HCT116 (cell line): ENCODE measurements at regions not wholly inside any gene's neighbourhood (a gene's known extent, or its start where the extent isn't known, plus 50 kb on each side); places are given as distances from the start of the nearest gene placed in this dataset.

Source experiments
- EZH2 ChIP-seq: fragments of 200-600 bp; sonication (generic); IDR thresholded peaks from 2 replicates; pipeline ENCODE4 v1.6.1; 2017; ENCODE audit warnings: antibody characterized with exemption, mixed run types
- EZH2phosphoT487 ChIP-seq: fragments of 200-600 bp; IDR thresholded peaks from 2 replicates; pipeline ENCODE4 v1.6.1; 2018; ENCODE audit warnings: antibody characterized with exemption, borderline replicate concordance
- POLR2A ChIP-seq: IDR thresholded peaks from 2 replicates; pipeline ENCODE4 v1.7.0; 2011; ENCODE audit warnings: borderline replicate concordance; ENCODE audit not compliant: insufficient read depth, insufficient read length; ENCODE audit errors: extremely low read depth
- POLR2AphosphoS5 ChIP-seq: IDR thresholded peaks from 2 replicates; pipeline ENCODE4 v1.6.1; 2011; ENCODE audit warnings: mild to moderate bottlenecking, low read depth, low read length, moderate library complexity
- TF ChIP-seq, protein P1 (sequence below): IDR thresholded peaks from 2 replicates; pipeline ENCODE4 v1.6.1; 2011; ENCODE audit warnings: mild to moderate bottlenecking, low read length, moderate library complexity; ENCODE audit not compliant: insufficient replicate concordance; ENCODE audit errors: extremely low read depth
- TF ChIP-seq, protein P2 (sequence below), 3 experiments: fragments of 200-600 bp in 1 of 3; sonication (generic) in 1 of 3; IDR thresholded peaks in 2 of 3; conservative IDR thresholded peaks in 1 of 3; 2 replicates each; pipeline ENCODE4 v1.5.1; 2012 to 2017; ENCODE audit warnings: low read depth in 2 of 3, low read length in 2 of 3, antibody characterized with exemption in 1 of 3, borderline replicate concordance in 1 of 3, control low read depth in 1 of 3, mild to moderate bottlenecking in 1 of 3, mixed read lengths in 1 of 3, mixed run types in 1 of 3, moderate library complexity in 1 of 3; ENCODE audit not compliant: insufficient read depth in 1 of 3

DNA sequence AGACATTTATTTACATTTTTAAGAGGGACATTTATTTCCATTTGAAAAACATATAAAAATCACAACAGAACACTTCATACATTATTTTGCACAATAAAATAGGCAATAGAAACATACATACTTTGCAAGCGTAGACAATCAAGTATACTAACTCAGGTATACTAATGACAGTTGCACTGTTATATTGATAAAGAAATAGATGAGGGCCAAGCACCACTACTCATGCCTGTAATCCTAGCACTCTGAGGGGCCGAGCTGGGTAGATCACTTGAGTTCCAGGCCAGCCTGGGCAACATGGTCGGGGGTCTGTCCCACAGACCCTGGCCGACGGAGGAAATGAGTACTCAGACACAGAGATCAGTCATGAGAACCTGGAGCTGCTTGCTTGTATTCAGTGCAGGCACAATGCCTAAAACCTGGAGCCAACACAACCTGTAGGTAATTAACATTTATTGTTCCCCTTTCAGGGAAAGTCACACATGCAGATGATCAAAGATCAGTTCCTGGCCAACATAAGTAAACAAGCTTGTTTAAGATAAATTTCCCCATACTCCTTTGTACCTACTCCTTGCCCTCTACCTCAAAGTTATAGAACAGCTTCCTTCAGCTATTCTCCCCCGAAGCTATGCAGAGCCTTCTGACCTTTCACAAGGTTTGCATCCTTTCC lies 1960.2 kb downstream of the SUCLG1 start:
- TF ChIP-seq, protein P1, sequence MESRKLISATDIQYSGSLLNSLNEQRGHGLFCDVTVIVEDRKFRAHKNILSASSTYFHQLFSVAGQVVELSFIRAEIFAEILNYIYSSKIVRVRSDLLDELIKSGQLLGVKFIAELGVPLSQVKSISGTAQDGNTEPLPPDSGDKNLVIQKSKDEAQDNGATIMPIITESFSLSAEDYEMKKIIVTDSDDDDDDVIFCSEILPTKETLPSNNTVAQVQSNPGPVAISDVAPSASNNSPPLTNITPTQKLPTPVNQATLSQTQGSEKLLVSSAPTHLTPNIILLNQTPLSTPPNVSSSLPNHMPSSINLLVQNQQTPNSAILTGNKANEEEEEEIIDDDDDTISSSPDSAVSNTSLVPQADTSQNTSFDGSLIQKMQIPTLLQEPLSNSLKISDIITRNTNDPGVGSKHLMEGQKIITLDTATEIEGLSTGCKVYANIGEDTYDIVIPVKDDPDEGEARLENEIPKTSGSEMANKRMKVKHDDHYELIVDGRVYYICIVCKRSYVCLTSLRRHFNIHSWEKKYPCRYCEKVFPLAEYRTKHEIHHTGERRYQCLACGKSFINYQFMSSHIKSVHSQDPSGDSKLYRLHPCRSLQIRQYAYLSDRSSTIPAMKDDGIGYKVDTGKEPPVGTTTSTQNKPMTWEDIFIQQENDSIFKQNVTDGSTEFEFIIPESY: no peak
- TF ChIP-seq POLR2AphosphoS5: no peak
- TF ChIP-seq EZH2phosphoT487: no peak
- no peak for TF ChIP-seq POLR2A
- TF ChIP-seq, protein P2, sequence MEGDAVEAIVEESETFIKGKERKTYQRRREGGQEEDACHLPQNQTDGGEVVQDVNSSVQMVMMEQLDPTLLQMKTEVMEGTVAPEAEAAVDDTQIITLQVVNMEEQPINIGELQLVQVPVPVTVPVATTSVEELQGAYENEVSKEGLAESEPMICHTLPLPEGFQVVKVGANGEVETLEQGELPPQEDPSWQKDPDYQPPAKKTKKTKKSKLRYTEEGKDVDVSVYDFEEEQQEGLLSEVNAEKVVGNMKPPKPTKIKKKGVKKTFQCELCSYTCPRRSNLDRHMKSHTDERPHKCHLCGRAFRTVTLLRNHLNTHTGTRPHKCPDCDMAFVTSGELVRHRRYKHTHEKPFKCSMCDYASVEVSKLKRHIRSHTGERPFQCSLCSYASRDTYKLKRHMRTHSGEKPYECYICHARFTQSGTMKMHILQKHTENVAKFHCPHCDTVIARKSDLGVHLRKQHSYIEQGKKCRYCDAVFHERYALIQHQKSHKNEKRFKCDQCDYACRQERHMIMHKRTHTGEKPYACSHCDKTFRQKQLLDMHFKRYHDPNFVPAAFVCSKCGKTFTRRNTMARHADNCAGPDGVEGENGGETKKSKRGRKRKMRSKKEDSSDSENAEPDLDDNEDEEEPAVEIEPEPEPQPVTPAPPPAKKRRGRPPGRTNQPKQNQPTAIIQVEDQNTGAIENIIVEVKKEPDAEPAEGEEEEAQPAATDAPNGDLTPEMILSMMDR (IDR thresholded peaks at IDR 0.05 in 2 of 3, conservative IDR thresholded peaks at IDR 0.05 in 1 of 3; ENCODE audit: borderline replicate concordance in 1 of 3, insufficient read depth in 1 of 3, low read depth in 2 of 3, low read length in 2 of 3): no peak
- no peak for TF ChIP-seq EZH2
